ENCODE measurements at regions not wholly inside any gene's neighbourhood (a gene's known extent, or its start where the extent isn't known, plus 50 kb on each side); places are given as distances from the start of the nearest gene placed in this dataset.

GRCh38 chr3:87796137-87796842 is 262.5 kb downstream of the CGGBP1 start (continued):
- TF ChIP-seq JUND (IDR thresholded peaks at IDR 0.05; ENCODE audit: borderline replicate concordance, low read depth, low read length) (peak; percentile 94), JUND (tag; IDR thresholded peaks at IDR 0.05; ENCODE audit: borderline replicate concordance, low read depth, low read length) (peak; percentile 96; the same call in 2 of the 3 replicates), RBM15 (IDR thresholded peaks at IDR 0.05; ENCODE audit: insufficient read depth, low read length) (no peak), CGGBP1 (CRISPR knock-in tag; IDR thresholded peaks at IDR 0.05) (no peak), DACH1 (IDR thresholded peaks at IDR 0.05; ENCODE audit: partially characterized antibody) (peak; percentile 28), ZNF592 (IDR thresholded peaks at IDR 0.05) (peak; percentile 51; the same call in 1 of the 2 replicates), ARNT (IDR thresholded peaks at IDR 0.05) (peak; percentile 78 to 98; a peak in 3 of 4 replicates), JUN (IDR thresholded peaks at IDR 0.05; ENCODE audit: borderline replicate concordance, low read depth, low read length) (peak; percentile 72; the same call in 1 of the 2 replicates), JUN (CRISPR knock-in tag; IDR thresholded peaks at IDR 0.05; ENCODE audit: borderline replicate concordance) (no peak), HDAC2 (IDR thresholded peaks at IDR 0.05) (peak; percentile 91), ZBTB17 (CRISPR knock-in tag; IDR thresholded peaks at IDR 0.05) (0 out of 2 replicates have a peak, but pooled peaks have one; percentile 17), SMARCC2 (IDR thresholded peaks at IDR 0.05; ENCODE audit: low read depth) (peak; percentile 87), CHAMP1 (IDR thresholded peaks at IDR 0.05) (peak; percentile 97), STAT5A (IDR thresholded peaks at IDR 0.05; ENCODE audit: borderline replicate concordance, low read length) (peak; percentile 80), TEAD1 (CRISPR knock-in tag; IDR thresholded peaks at IDR 0.05) (peak in 1 of 2 experiments; percentile 78; a peak in 1 of 4 replicates), STAT5B (CRISPR knock-in tag; IDR thresholded peaks at IDR 0.05) (no peak), CXXC5 (CRISPR knock-in tag; IDR thresholded peaks at IDR 0.05) (peak; percentile 37)
- TF ChIP-seq, protein P1, sequence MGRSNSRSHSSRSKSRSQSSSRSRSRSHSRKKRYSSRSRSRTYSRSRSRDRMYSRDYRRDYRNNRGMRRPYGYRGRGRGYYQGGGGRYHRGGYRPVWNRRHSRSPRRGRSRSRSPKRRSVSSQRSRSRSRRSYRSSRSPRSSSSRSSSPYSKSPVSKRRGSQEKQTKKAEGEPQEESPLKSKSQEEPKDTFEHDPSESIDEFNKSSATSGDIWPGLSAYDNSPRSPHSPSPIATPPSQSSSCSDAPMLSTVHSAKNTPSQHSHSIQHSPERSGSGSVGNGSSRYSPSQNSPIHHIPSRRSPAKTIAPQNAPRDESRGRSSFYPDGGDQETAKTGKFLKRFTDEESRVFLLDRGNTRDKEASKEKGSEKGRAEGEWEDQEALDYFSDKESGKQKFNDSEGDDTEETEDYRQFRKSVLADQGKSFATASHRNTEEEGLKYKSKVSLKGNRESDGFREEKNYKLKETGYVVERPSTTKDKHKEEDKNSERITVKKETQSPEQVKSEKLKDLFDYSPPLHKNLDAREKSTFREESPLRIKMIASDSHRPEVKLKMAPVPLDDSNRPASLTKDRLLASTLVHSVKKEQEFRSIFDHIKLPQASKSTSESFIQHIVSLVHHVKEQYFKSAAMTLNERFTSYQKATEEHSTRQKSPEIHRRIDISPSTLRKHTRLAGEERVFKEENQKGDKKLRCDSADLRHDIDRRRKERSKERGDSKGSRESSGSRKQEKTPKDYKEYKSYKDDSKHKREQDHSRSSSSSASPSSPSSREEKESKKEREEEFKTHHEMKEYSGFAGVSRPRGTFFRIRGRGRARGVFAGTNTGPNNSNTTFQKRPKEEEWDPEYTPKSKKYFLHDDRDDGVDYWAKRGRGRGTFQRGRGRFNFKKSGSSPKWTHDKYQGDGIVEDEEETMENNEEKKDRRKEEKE (IDR thresholded peaks at IDR 0.05; ENCODE audit: borderline replicate concordance in 1 of 2, control insufficient read depth in 1 of 2, low read depth in 2 of 2, low read length in 1 of 2): 0 out of 4 replicates have a peak, but pooled peaks of 1 of the 2 experiments have one; percentile 33
